ENCODE measurements at regions not wholly inside any gene's neighbourhood (a gene's known extent, or its start where the extent isn't known, plus 50 kb on each side); places are given as distances from the start of the nearest gene placed in this dataset.

GRCh38 chr6:153862927-153863326, 176.1 kb upstream of the OPRM1 start:
- Histone ChIP-seq H2BK15ac (ENCODE audit: low read depth, low read length) (no peak overlapping the region), H3T11ph (ENCODE audit: low read length) (no peak overlapping the region), H3K79me1 (ENCODE audit: insufficient read depth, low read depth, low read length, poor library complexity, severe bottlenecking) (no peaks in the 10 kb centered on the region), H2BK5ac (ENCODE audit: insufficient read length, low read length) (no peak overlapping the region), H3K56ac (ENCODE audit: insufficient read length, low read depth, low read length) (no peak overlapping the region), H2BK20ac (ENCODE audit: low read depth, low read length, poor library complexity, severe bottlenecking) (no peak overlapping the region), H3K9me3 (ENCODE audit: control insufficient read depth, low read depth, low read length) (no peaks in the 10 kb centered on the region), H3K27me3 (ENCODE audit: insufficient read depth, low read length) (no peaks in the 10 kb centered on the region), H3K4ac (ENCODE audit: low read depth, low read length) (no peak overlapping the region), H4K91ac (ENCODE audit: insufficient read length, low read depth, low read length) (no peak overlapping the region), H3K4me1 (ENCODE audit: insufficient read depth, low read length) (no peaks in the 10 kb centered on the region), H3K23ac (ENCODE audit: insufficient read length, low read depth, low read length) (no peak overlapping the region), H3K18ac (ENCODE audit: insufficient read length, low read depth, low read length) (no peak overlapping the region), H3K27ac (ENCODE audit: insufficient read length, low read depth, low read length) (no peak overlapping the region), H4K20me1 (ENCODE audit: control insufficient read depth, insufficient read depth, insufficient read length) (no peaks in the 10 kb centered on the region), H2AK5ac (ENCODE audit: insufficient read length, low read length) (no peak overlapping the region), H3K9ac (ENCODE audit: extremely low read depth, insufficient read length, low read length) (no peak overlapping the region), H3K79me2 (ENCODE audit: insufficient read depth, low read length) (no peaks in the 10 kb centered on the region), H3K23me2 (ENCODE audit: insufficient read length, low read depth, low read length, poor library complexity, severe bottlenecking) (no peaks in the 10 kb centered on the region), H2AFZ (ENCODE audit: low read length) (no peak overlapping the region), H2BK12ac (ENCODE audit: insufficient read length, low read depth, low read length) (no peak overlapping the region), H3K14ac (ENCODE audit: insufficient read depth, low read length) (no peak overlapping the region), H2BK120ac (ENCODE audit: low read depth, low read length, poor library complexity, severe bottlenecking) (no peak overlapping the region), H3K4me2 (ENCODE audit: insufficient read depth, insufficient read length, low read length) (no peak overlapping the region), H4K8ac (replicated peaks; ENCODE audit: insufficient read length, low read depth, low read length) (no peak overlapping the region), H4K5ac (ENCODE audit: insufficient read length, low read depth, low read length) (no peak overlapping the region)
- Mint-ChIP-seq H3K4me1 (peaks cover 0 to 4% of the 10 kb centered on the region in 2 experiments; a peak in 1 of 4 replicates), H3K4me3 (no peak overlapping the region), H3K27ac (no peak overlapping the region), H3K36me3 (ENCODE audit: insufficient read depth in 1 of 3, low read depth in 3 of 3) (peaks cover 0 to 8% (median 6%) of the 10 kb centered on the region in 3 experiments; a peak in 3 of 7 replicates), H3K9me3 (peaks cover 9 to 16% of the 10 kb centered on the region in 2 experiments; a peak in 4 of 5 replicates), H3K27me3 (ENCODE audit: low read depth) (no peaks in the 10 kb centered on the region)
- DNase-seq, result no peak
- WGBS (ENCODE audit: extremely low coverage, insufficient read length, low lambda C conversion rate), result no CpG with 5 or more reads among the region's 1 CpG
- no peak for TF ChIP-seq CTCF (conservative IDR thresholded peaks at IDR 0.05)
